Heart left ventricle (tissue), 13 donors: ENCODE measurements at regions not wholly inside any gene's neighbourhood (a gene's known extent, or its start where the extent isn't known, plus 50 kb on each side); places are given as distances from the start of the nearest gene placed in this dataset.

Experiments
- POLR2A ChIP-seq, 2 donors: fragments of 450-650 bp; IDR thresholded peaks; one replicate each; pipeline ENCODE4 v1.6.1; 2017; ENCODE audit warnings: antibody characterized with exemption in 2 of 2, mild to moderate bottlenecking in 2 of 2, moderate library complexity in 2 of 2
- TF ChIP-seq, protein P1 (sequence below), 12 donors: fragments of 200-600 bp; sonication (generic) in 4 of 12; IDR thresholded peaks; one replicate each; pipeline versions ENCODE4 v1.5.0 to v1.8.0; 2018 to 2022; ENCODE audit warnings: antibody characterized with exemption in 12 of 12, mild to moderate bottlenecking in 5 of 12
- donor health status: ischemic (EF 13 %, LVEDD 7.1; RV severe dilation, severe dysfunction).
- donor health status: DM: no; HTN: yes; CAD: no.
- donor health status: DM: no; HTN: no; CAD: no.
- donor health status: ischemic (EF 25% LVEDD 6.9; RV normal size, moderate dysfunction).
- donor health status: ischemic (EF 25% LVEDD 5.7; RV mildly dilated, moderate dysfunction).
- donor health status: ischemic (EF 35%, LVEDD 5.7; RV mildly dilated, moderate dysfunction).
- donor health status: nonischemic (EF 11% LVEDD 7.7; RV severe dilation, severe dysfunction).
- donor health status: DM: yes; HTN: yes; CAD: no.
- donor health status: PGD.
- donor health status: ischemic (EF 29% LVEDD 5.4; RV normal size, mild dysfunction).
- donor health status: nonischemic (EF 23%, LVEDD 6.1; RV moderate dilation, normal function).

- TF ChIP-seq, protein P1, sequence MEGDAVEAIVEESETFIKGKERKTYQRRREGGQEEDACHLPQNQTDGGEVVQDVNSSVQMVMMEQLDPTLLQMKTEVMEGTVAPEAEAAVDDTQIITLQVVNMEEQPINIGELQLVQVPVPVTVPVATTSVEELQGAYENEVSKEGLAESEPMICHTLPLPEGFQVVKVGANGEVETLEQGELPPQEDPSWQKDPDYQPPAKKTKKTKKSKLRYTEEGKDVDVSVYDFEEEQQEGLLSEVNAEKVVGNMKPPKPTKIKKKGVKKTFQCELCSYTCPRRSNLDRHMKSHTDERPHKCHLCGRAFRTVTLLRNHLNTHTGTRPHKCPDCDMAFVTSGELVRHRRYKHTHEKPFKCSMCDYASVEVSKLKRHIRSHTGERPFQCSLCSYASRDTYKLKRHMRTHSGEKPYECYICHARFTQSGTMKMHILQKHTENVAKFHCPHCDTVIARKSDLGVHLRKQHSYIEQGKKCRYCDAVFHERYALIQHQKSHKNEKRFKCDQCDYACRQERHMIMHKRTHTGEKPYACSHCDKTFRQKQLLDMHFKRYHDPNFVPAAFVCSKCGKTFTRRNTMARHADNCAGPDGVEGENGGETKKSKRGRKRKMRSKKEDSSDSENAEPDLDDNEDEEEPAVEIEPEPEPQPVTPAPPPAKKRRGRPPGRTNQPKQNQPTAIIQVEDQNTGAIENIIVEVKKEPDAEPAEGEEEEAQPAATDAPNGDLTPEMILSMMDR (IDR thresholded peaks at IDR 0.05): no peak
- no peak for TF ChIP-seq POLR2A (IDR thresholded peaks at IDR 0.05)
Observed at GRCh38 chr13:90448466-90449037, 898.9 kb upstream of the MIR17HG start.
